ENCODE measurements at regions not wholly inside any gene's neighbourhood (a gene's known extent, or its start where the extent isn't known, plus 50 kb on each side); places are given as distances from the start of the nearest gene placed in this dataset.
"Not testable (repeated sequence)": the region's sequence is repeated elsewhere in the genome, so short reads cannot be mapped to it uniquely, and the experiment has no call there.

DNA sequence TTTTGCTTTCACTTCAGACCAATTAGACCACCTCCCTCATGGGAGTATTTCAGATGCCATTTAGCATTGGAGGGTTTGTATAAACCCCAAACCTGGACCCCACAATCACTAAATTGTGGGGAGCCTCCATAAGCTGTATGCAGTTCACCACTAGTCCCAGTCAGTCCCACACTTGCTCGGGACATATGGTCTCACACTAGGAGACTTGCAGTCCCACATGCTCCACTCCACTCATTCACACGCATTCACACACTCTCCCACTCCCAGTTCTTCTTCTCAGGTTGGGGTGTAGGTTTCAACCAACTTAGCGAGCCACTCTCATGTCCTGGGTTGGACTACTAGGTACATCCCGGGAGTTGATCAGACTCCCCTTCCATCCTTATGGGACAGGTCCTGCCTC is 84.5 kb upstream of the GPR6 start:
- Histone ChIP-seq H3K27ac (ENCODE audit: low read depth in 2 of 2, low read length in 2 of 2) (peak overlapping the region in 1 of 2 donors; percentile 10), H3K4me3 (ENCODE audit: low read length in 2 of 2) (peak overlapping the region in 1 of 2 donors; percentile 8), H3K27me3 (ENCODE audit: control insufficient read depth in 2 of 2, insufficient read depth in 2 of 2, low read length in 2 of 2) (no peaks in the 10 kb centered on the region), H3K36me3 (ENCODE audit: control insufficient read depth in 2 of 2, insufficient read depth in 2 of 2, low read length in 2 of 2) (no peaks in the 10 kb centered on the region), H3K9ac (ENCODE audit: low read depth in 1 of 2, low read length in 2 of 2) (no peak overlapping the region), H3K4me1 (ENCODE audit: control insufficient read depth in 2 of 2, insufficient read depth in 2 of 2, low read length in 2 of 2) (peaks cover 4 to 9% of the 10 kb centered on the region in 2 donors), H3K9me3 (ENCODE audit: control insufficient read depth in 2 of 2, low read length in 2 of 2) (no peaks in the 10 kb centered on the region)

DNA sequence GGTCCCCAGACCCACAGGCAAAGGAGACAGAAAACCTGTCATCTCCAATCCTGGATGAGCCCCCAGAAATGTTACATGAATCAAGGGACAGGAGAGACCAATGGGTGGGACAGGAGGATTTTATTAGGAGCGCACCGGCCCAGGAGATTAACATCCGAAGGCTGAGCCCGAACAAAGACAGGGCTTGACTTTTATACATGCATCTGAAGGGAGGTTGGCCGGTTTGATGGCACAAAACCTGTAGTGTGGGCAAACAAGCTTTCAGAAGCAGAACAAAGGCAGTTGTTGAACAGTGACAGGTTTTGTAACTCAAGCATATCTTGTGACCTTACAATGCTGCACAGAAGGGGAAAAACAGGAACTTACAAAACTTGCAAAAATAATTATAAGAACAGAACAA is 83.9 kb upstream of the GPR6 start:
- Histone ChIP-seq H3K27me3 (ENCODE audit: control insufficient read depth in 2 of 2, insufficient read depth in 2 of 2, low read length in 2 of 2) (no peaks in the 10 kb centered on the region), H3K4me3 (ENCODE audit: low read length in 2 of 2) (no peak overlapping the region), H3K9ac (ENCODE audit: low read depth in 1 of 2, low read length in 2 of 2) (no peak overlapping the region), H3K36me3 (ENCODE audit: control insufficient read depth in 2 of 2, insufficient read depth in 2 of 2, low read length in 2 of 2) (no peaks in the 10 kb centered on the region), H3K27ac (ENCODE audit: low read depth in 2 of 2, low read length in 2 of 2) (peak overlapping the region in 1 of 2 donors; percentile 10), H3K4me1 (ENCODE audit: control insufficient read depth in 2 of 2, insufficient read depth in 2 of 2, low read length in 2 of 2) (peaks cover 4 to 9% of the 10 kb centered on the region in 2 donors), H3K9me3 (ENCODE audit: control insufficient read depth in 2 of 2, low read length in 2 of 2) (no peaks in the 10 kb centered on the region)

DNA sequence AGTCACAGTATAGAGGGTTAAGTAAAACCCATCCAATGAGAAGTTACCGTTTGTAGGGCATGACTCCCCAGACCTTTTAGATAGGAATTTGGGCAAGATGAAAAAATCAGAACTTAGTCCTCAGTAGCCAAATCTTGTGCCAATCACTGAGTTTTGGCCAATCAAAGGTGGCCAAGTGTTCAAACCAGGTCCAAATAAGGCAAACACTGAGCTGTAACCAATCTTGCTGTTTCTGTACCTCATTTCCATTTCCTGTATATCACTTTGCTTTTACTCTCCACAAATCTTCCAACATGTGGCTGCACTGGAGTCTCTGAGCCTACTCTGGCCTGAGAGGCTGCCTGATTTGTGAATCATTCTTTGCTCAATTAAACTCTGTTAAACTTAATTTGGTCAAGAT is 81.8 kb upstream of the GPR6 start:
- H3K9me3 ChIP-seq (ENCODE audit: control insufficient read depth in 2 of 2, low read length in 2 of 2) = no peaks in the 10 kb centered on the region
- H3K9ac ChIP-seq (ENCODE audit: low read depth in 1 of 2, low read length in 2 of 2) = no peak overlapping the region
- no peaks in the 10 kb centered on the region for H3K27me3 ChIP-seq (ENCODE audit: control insufficient read depth in 2 of 2, insufficient read depth in 2 of 2, low read length in 2 of 2)
- no peak overlapping the region for H3K4me3 ChIP-seq (ENCODE audit: low read length in 2 of 2)
- H3K4me1 ChIP-seq (ENCODE audit: control insufficient read depth in 2 of 2, insufficient read depth in 2 of 2, low read length in 2 of 2) = peaks cover 4 to 9% of the 10 kb centered on the region in 2 donors
- no peak overlapping the region for H3K27ac ChIP-seq (ENCODE audit: low read depth in 2 of 2, low read length in 2 of 2)
- H3K36me3 ChIP-seq (ENCODE audit: control insufficient read depth in 2 of 2, insufficient read depth in 2 of 2, low read length in 2 of 2) = no peaks in the 10 kb centered on the region

DNA sequence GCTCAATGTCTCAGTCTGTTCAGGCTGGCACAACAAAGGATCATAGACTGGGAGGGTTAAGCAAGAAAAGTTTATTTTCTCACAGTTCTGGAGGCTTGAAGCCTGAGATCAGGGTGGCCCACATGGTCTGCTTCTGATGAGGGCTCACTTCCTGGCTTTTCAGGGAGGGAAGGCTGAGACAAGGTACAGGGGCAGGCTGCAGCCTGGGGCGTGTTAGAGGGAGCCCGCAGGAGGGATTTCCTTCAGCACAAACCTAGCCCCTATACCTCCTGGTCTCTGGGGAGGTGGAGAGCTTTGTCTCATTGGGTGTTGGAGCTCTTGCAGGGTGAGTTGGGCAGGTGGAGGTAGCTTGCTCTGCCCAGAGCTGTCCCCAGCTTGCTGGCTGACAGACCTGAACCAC is 81.1 kb upstream of the GPR6 start:
- H3K27ac ChIP-seq (ENCODE audit: low read depth in 2 of 2, low read length in 2 of 2) = no peak overlapping the region
- H3K9me3 ChIP-seq (ENCODE audit: control insufficient read depth in 2 of 2, low read length in 2 of 2) = no peaks in the 10 kb centered on the region
- no peaks in the 10 kb centered on the region for H3K36me3 ChIP-seq (ENCODE audit: control insufficient read depth in 2 of 2, insufficient read depth in 2 of 2, low read length in 2 of 2)
- no peaks in the 10 kb centered on the region for H3K27me3 ChIP-seq (ENCODE audit: control insufficient read depth in 2 of 2, insufficient read depth in 2 of 2, low read length in 2 of 2)
- no peak overlapping the region for H3K4me3 ChIP-seq (ENCODE audit: low read length in 2 of 2)
- H3K4me1 ChIP-seq (ENCODE audit: control insufficient read depth in 2 of 2, insufficient read depth in 2 of 2, low read length in 2 of 2) = peaks cover 4 to 9% of the 10 kb centered on the region in 2 donors
- no peak overlapping the region for H3K9ac ChIP-seq (ENCODE audit: low read depth in 1 of 2, low read length in 2 of 2)

DNA sequence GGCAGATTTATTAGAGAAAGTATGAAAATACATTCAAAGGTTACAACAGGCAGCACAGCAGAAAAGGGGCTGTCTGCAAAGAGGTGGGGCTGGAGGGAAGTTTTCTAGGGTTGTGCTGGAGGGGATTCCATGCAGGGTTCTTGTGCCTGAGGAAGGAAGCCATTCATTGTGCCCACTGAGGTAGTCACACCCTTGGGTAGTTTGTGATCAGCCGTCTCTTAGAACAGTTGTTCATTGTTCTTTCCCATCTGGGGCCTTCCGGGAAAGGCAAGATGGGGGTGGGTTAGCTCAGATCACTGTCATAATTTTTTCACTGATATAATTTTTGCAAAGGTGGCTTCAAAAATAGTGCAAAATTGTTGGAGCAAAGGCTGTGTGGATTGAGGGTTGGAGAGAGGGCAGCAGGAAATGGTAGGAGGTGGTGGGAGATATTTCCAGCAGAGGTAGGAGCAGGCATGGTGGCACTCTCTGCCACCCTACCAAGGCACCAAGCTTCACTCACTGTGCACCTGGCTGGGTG is 80.5 kb upstream of the GPR6 start:
- Histone ChIP-seq H3K4me3 (ENCODE audit: low read length in 2 of 2) (no peak overlapping the region), H3K27me3 (ENCODE audit: control insufficient read depth in 2 of 2, insufficient read depth in 2 of 2, low read length in 2 of 2) (no peaks in the 10 kb centered on the region), H3K9me3 (ENCODE audit: control insufficient read depth in 2 of 2, low read length in 2 of 2) (no peaks in the 10 kb centered on the region), H3K27ac (ENCODE audit: low read depth in 2 of 2, low read length in 2 of 2) (no peak overlapping the region), H3K36me3 (ENCODE audit: control insufficient read depth in 2 of 2, insufficient read depth in 2 of 2, low read length in 2 of 2) (no peaks in the 10 kb centered on the region), H3K9ac (ENCODE audit: low read depth in 1 of 2, low read length in 2 of 2) (no peak overlapping the region), H3K4me1 (ENCODE audit: control insufficient read depth in 2 of 2, insufficient read depth in 2 of 2, low read length in 2 of 2) (peaks cover 3 to 6% of the 10 kb centered on the region in 2 donors)

DNA sequence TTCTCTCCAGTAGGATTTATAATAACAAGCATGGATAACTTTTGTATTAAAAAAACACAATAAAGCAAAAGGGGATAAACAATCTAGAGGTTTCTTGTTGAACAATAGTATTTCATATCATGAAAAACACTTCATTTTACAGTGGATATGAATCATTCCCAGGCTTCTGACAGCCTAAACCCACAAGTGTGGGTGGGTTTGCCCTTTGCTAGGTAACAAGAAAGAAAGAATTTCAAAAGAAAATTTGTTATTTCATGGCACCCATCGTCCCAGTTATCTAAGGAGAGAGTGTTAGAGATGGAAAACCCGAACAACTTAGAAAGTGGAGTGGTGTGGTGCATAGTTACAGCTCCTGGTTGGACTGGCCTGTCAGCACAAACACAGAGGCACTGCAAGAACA is 76.1 kb upstream of the GPR6 start:
- Histone ChIP-seq H3K27me3 (ENCODE audit: control insufficient read depth in 2 of 2, insufficient read depth in 2 of 2, low read length in 2 of 2) (no peaks in the 10 kb centered on the region), H3K4me1 (ENCODE audit: control insufficient read depth in 2 of 2, insufficient read depth in 2 of 2, low read length in 2 of 2) (no peaks in the 10 kb centered on the region), H3K9ac (ENCODE audit: low read depth in 1 of 2, low read length in 2 of 2) (no peak overlapping the region), H3K9me3 (ENCODE audit: control insufficient read depth in 2 of 2, low read length in 2 of 2) (no peaks in the 10 kb centered on the region), H3K4me3 (ENCODE audit: low read length in 2 of 2) (no peak overlapping the region), H3K36me3 (ENCODE audit: control insufficient read depth in 2 of 2, insufficient read depth in 2 of 2, low read length in 2 of 2) (no peaks in the 10 kb centered on the region), H3K27ac (ENCODE audit: low read depth in 2 of 2, low read length in 2 of 2) (no peak overlapping the region)

DNA sequence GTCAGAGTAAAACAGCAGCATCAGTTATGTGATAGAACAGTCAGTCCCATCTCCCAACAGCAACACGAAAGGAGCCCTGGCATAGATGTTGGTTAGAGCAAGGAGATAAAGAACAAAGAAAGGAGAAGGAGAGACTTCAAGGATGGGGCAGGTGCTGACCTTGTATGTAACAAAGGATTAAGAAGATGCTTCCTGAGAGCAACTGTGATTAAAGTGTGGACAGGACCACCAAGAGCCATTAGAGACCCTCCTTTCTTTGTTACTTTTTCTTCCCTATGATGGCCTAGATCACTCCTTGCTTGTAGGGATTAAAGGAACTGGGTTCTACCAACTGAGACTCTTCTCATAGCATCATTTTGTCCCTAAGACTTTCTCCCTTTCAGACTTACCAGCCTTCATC is 75.2 kb upstream of the GPR6 start:
- H3K4me1 ChIP-seq (ENCODE audit: control insufficient read depth in 2 of 2, insufficient read depth in 2 of 2, low read length in 2 of 2) = no peaks in the 10 kb centered on the region
- no peak overlapping the region for H3K9ac ChIP-seq (ENCODE audit: low read depth in 1 of 2, low read length in 2 of 2)
- H3K27me3 ChIP-seq (ENCODE audit: control insufficient read depth in 2 of 2, insufficient read depth in 2 of 2, low read length in 2 of 2) = no peaks in the 10 kb centered on the region
- H3K4me3 ChIP-seq (ENCODE audit: low read length in 2 of 2) = no peak overlapping the region
- H3K27ac ChIP-seq (ENCODE audit: low read depth in 2 of 2, low read length in 2 of 2) = no peak overlapping the region
- no peaks in the 10 kb centered on the region for H3K9me3 ChIP-seq (ENCODE audit: control insufficient read depth in 2 of 2, low read length in 2 of 2)
- H3K36me3 ChIP-seq (ENCODE audit: control insufficient read depth in 2 of 2, insufficient read depth in 2 of 2, low read length in 2 of 2) = no peaks in the 10 kb centered on the region

DNA sequence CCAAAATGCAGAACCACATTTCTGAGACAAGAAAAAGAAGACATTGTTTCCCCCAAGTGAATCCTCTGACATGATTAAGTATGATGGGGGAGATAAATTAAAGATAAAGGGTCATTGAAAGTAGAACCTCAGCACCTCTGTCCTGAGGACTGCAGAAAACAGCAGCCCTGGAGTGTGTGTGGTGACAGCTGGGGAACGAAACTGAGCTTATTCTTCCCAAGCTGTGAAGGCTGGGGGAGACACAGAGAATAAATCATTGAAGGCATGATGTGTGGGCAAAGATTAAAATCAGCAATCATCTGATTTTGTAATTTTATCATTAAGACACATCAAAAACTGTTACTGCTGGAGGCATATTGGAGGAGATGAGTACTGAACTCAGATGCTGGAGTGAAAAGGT is 67.5 kb upstream of the GPR6 start:
- Histone ChIP-seq H3K9ac (ENCODE audit: low read depth in 1 of 2, low read length in 2 of 2) (no peak overlapping the region), H3K36me3 (ENCODE audit: control insufficient read depth in 2 of 2, insufficient read depth in 2 of 2, low read length in 2 of 2) (no peaks in the 10 kb centered on the region), H3K4me1 (ENCODE audit: control insufficient read depth in 2 of 2, insufficient read depth in 2 of 2, low read length in 2 of 2) (no peaks in the 10 kb centered on the region), H3K27ac (ENCODE audit: low read depth in 2 of 2, low read length in 2 of 2) (no peak overlapping the region), H3K4me3 (ENCODE audit: low read length in 2 of 2) (no peak overlapping the region), H3K9me3 (ENCODE audit: control insufficient read depth in 2 of 2, low read length in 2 of 2) (no peaks in the 10 kb centered on the region), H3K27me3 (ENCODE audit: control insufficient read depth in 2 of 2, insufficient read depth in 2 of 2, low read length in 2 of 2) (peaks cover 0 to 2% of the 10 kb centered on the region in 2 donors)

DNA sequence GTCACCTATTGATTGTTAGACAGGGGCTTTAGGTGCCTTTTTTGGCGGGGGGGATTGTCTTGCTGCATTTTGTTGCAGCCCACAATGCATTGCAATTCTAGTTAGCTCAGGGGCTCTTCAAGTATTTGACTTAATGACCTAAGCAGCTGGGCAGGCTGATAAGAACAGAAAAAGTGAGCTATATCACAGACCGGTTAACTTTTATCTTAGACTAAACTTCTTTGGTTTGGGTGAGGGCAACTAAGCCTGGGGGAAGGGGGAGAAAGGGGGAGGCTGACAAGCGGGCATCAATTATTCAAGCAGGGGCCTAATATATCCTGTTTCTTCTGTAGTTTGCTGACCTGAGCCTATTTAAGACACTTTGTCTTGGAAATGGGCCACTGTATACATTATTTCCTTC is 66.0 kb upstream of the GPR6 start:
- H3K27me3 ChIP-seq (ENCODE audit: control insufficient read depth in 2 of 2, insufficient read depth in 2 of 2, low read length in 2 of 2) = peaks cover 0 to 2% of the 10 kb centered on the region in 2 donors
- H3K9ac ChIP-seq (ENCODE audit: low read depth in 1 of 2, low read length in 2 of 2) = no peak overlapping the region
- no peak overlapping the region for H3K27ac ChIP-seq (ENCODE audit: low read depth in 2 of 2, low read length in 2 of 2)
- no peaks in the 10 kb centered on the region for H3K4me1 ChIP-seq (ENCODE audit: control insufficient read depth in 2 of 2, insufficient read depth in 2 of 2, low read length in 2 of 2)
- H3K36me3 ChIP-seq (ENCODE audit: control insufficient read depth in 2 of 2, insufficient read depth in 2 of 2, low read length in 2 of 2) = no peaks in the 10 kb centered on the region
- H3K9me3 ChIP-seq (ENCODE audit: control insufficient read depth in 2 of 2, low read length in 2 of 2) = no peaks in the 10 kb centered on the region
- no peak overlapping the region for H3K4me3 ChIP-seq (ENCODE audit: low read length in 2 of 2)

DNA sequence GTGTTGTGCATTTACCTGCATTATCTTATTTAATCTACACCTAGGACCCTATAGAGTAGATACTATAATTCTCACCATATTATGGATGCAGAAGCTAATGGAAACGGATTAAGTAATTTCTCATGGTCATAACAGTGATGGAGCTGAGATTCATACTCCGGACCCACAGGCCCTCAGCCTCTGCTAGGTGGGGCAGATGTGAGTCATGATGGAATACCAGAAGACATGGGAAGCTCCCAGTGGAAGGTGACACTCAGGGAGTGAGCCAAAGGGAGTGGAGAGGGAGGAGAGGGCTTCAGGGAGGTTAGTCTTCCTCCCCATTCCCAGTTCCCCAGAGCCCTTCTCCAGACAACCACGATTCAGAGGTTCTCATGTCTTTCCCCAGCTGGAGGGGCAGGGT is 65.2 kb upstream of the GPR6 start:
- Histone ChIP-seq H3K9ac (ENCODE audit: low read depth in 1 of 2, low read length in 2 of 2) (no peak overlapping the region), H3K36me3 (ENCODE audit: control insufficient read depth in 2 of 2, insufficient read depth in 2 of 2, low read length in 2 of 2) (no peaks in the 10 kb centered on the region), H3K9me3 (ENCODE audit: control insufficient read depth in 2 of 2, low read length in 2 of 2) (no peaks in the 10 kb centered on the region), H3K27me3 (ENCODE audit: control insufficient read depth in 2 of 2, insufficient read depth in 2 of 2, low read length in 2 of 2) (peaks cover 0 to 2% of the 10 kb centered on the region in 2 donors), H3K4me3 (ENCODE audit: low read length in 2 of 2) (no peak overlapping the region), H3K4me1 (ENCODE audit: control insufficient read depth in 2 of 2, insufficient read depth in 2 of 2, low read length in 2 of 2) (no peaks in the 10 kb centered on the region), H3K27ac (ENCODE audit: low read depth in 2 of 2, low read length in 2 of 2) (no peak overlapping the region)

DNA sequence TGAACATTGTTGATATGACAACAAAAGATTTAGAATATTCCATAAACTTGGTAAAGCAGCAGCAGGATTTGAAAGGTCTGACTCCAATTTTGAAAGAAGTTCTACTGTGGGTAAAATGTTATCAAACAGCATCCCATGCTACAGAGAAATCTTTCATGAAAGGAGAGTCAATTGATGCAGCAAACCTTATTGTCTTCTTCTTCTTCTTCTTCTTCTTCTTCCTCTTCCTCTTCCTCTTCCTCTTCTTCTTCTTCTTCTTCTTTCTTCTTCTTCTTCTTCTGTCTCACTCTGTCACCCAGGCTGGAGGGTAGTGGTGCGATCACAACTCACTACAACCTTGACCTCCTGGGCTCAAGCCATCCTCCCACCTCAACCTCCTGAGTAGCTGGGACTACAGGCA is 62.4 kb upstream of the GPR6 start:
- H3K4me3 ChIP-seq (ENCODE audit: low read length in 2 of 2); H3K36me3 ChIP-seq (ENCODE audit: control insufficient read depth in 2 of 2, insufficient read depth in 2 of 2, low read length in 2 of 2); H3K9me3 ChIP-seq (ENCODE audit: control insufficient read depth in 2 of 2, low read length in 2 of 2); H3K4me1 ChIP-seq (ENCODE audit: control insufficient read depth in 2 of 2, insufficient read depth in 2 of 2, low read length in 2 of 2); H3K27me3 ChIP-seq (ENCODE audit: control insufficient read depth in 2 of 2, insufficient read depth in 2 of 2, low read length in 2 of 2); H3K27ac ChIP-seq (ENCODE audit: low read depth in 2 of 2, low read length in 2 of 2); H3K9ac ChIP-seq (ENCODE audit: low read depth in 1 of 2, low read length in 2 of 2): not testable (repeated sequence)

Measured in mucosa of rectum (tissue), 2 donors.